Stimulated activated CD8-positive, alpha-beta memory T cell treated with anti-CD3 and anti-CD28 coated beads, Interleukin-2, amount 100 ng/mL, for 1 hour (primary cell): ENCODE measurements at regions not wholly inside any gene's neighbourhood (a gene's known extent, or its start where the extent isn't known, plus 50 kb on each side); places are given as distances from the start of the nearest gene placed in this dataset.

Experiments used
- DNase-seq, 2 donors: peaks; one replicate each; pipeline ENCODE4 v3.0.0-alpha.2; 2020; ENCODE audit warnings: low read depth in 2 of 2

DNA sequence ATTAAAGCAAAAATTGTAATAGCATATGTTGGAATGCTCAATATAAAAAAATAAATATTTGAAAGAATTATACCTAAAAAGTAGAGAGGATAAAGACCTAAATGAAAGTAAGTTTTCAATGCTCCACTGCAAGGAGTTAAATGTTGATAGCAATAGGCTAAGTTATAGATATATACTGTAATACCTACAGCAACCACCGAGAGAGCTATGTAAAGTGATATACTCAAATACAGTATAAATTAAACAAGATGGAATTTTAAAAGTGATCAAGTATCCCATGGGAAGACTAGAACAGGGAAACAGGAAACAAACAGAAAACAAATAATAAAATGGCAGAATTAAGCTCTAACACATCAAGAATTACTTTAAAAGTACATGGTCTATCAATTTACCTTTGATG lies 73.9 kb downstream of the CASP3 start:
- DNase-seq: no peak

DNA sequence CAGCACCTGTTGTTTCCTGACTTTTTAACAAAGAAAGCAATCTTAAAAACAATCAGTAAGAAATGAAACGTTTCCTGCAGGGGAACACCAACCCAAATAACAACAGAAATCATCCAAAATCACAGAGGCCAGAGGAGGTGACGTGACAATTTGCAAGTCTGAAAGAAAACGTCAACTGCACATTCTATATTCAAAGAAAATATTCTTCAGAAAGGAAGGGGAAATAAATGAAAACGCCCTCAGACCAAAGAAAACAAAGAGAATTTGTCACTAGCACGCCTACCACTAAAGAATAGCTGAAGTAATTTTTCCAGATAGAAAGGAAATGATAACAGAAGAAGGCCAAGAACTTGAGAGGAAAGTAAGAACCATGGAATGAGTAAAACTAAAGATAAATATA lies 74.4 kb downstream of the CASP3 start:
- DNase-seq: no peak

GRCh38 chr4:184573701-184574100 lies 75.5 kb downstream of the CASP3 start:
- no peak for DNase-seq

- no peak for DNase-seq
Observed at GRCh38 chr4:184568770-184569169, 80.5 kb downstream of the CASP3 start.

- no peak for DNase-seq
Observed at GRCh38 chr4:184563621-184564020, 85.6 kb downstream of the CASP3 start.

DNA sequence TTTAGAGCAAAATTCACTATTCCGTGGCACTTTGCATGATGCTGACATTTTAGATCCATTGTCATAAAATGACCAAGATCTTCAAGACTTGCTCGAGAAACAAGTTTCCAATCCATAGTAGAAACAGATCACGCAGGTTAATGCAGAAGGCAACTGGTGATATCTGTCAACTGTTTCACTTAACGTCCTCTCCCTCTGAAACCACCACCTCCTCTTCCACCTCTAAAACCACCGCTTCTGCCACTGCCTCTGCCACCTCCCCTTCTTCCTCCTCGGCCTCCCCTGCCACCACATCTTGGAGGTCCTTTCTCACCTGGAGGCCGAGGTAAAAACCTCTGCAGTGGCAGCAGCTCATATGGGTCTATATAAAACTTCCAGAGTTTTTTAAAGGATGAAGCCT lies 84.6 kb upstream of the IRF2 start:
- no peak for DNase-seq

- no peak for DNase-seq
Observed at GRCh38 chr4:184553891-184554290, 79.5 kb upstream of the IRF2 start.

DNA sequence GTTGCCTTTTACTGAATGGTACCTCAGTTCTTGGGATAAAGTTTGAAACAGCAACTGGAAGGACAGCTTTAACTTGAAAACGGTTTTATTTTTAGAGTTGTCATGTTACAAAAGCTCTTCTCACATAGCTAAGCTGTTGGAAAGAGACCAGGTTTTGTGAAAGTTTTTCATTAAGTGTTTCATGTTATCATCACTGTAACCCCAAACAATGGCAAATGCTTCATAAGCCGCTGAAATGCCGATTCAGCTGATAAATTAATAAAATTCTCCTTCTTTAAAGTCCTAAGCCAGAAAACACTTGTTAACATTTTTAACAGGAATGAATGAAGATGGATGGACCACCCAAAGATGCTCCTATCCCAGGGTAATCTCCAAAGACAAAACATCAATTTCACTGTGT lies 76.1 kb upstream of the IRF2 start:
- DNase-seq: no peak

DNA sequence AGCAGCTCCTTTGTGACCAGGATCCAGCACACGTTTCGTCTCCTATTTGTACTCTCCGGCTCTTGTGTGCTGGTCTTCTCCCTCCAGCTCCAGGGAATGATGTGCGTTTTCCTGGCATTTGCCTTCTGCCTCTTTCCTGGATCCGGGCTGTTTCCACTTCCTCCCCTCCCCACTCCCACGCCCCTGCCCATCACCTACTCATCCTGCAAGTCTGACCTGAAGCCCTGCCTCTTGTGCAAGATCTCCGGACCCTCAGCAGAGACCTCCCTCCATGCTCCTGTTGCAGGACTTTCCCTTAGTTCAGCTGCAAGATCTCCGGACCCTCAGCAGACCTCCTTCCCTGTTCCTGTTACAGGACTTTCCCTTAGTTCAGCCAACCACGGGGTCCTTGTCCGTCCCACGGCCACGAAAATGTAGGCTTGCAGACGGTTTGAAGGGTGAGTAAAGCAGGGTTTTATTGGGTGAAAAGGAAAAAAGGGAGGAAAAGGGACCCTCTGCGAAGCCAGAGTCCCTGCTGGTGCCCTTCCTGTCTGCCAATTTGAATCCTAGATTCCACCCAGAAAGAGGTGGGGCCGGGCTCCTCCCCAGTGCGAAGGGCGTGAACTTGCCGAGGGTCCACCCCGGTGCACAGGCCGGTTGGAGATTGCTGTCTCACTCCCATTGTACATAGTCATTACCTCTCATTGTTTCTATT lies 74.4 kb upstream of the IRF2 start:
- no peak for DNase-seq

- DNase-seq: no peak
Observed at GRCh38 chr4:184548316-184548647, 73.9 kb upstream of the IRF2 start.

- DNase-seq: no peak
Observed at GRCh38 chr4:184544788-184545409, 70.5 kb upstream of the IRF2 start.

DNA sequence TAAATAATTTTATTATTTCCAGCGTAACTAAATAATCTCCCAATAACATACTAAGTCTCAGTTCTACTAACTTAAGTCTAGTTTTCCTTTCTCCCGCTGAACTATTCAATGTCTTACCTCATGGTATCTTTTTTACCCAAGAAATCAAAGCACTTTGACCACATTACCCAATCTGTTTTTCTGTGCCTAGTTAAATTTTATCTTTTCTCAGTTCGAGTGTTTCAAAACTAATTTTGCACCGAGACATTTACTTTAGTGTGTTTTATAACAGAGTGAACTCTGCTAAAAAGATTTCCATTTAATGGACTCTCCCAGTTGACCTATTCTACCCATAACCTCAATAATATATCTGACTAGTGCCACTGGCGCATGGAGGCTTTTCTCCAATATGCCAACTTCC lies 67.6 kb upstream of the IRF2 start:
- no peak for DNase-seq

- no peak for DNase-seq
Observed at GRCh38 chr4:184540307-184540706, 66.0 kb upstream of the IRF2 start.

- peak; percentile 23 to 30 for DNase-seq
Observed at GRCh38 chr4:184538023-184538599, 63.8 kb upstream of the IRF2 start.

GRCh38 chr4:184537269-184538022 lies 63.1 kb upstream of the IRF2 start:
- peak; percentile 87 to 92 for DNase-seq

- no peak for DNase-seq
Observed at GRCh38 chr4:184536881-184537248, 62.5 kb upstream of the IRF2 start.

- DNase-seq: no peak
Observed at GRCh38 chr4:184536065-184536880, 61.9 kb upstream of the IRF2 start.

DNA sequence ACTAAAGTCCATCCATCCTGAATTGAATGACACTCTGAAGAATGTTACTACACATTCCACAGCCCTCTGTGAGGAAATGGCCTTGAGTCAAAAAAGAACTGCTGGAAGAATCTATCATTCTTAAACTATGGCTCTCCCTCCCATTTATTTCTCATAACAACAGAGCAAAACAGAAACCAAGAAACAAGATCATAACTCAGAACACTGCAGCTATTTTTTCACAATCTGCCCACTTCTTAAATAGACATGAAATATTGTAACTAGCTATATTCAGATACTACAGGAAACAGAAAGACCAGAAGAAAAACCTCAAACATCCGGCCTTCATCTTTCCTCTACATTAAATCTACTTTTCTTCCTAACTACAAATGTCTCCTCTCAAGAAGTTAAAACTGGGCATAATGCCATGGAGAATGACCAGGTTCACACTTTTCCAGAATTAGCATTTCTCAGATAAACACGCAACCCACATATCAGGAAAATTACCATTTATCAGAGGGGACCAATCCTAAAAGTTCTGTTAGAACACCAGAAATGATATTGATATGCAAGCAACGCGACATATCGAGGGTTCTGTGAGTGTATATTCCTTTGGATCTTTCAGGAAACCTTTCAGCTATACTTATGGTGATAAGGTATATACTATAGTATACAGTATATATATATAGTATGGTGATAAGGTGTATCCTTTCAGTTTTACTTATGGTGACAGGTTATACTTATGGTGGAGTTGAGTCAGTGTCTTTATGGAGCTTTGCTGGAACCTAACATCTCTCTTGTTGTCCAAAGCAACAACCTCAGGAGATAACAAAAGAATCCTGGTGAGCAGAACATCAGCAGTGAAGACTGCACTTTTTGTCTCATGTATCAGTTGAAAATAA lies 60.4 kb upstream of the IRF2 start:
- no peak for DNase-seq

DNA sequence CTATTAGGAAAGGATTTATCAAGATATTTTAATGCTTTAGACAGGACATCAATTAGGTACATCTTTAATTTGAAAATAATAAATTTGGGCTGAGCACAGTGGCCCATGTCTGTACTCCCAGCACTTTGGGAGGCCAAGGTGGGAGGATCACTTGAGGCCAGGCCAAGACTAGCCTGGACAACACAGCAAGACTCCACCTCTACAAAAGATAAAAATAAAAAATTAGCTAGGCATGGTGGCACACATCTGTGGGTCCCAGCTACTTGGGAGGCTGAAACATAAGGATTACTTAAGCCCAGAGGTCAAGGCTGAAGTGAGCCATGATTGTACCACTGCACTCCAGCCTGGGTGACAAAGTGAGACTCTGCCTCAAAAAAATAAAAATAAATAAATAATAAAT lies 59.6 kb upstream of the IRF2 start:
- no peak for DNase-seq

- DNase-seq: no peak
Observed at GRCh38 chr4:184531008-184531407, 56.7 kb upstream of the IRF2 start.

- DNase-seq: no peak
Observed at GRCh38 chr4:184529283-184529682, 54.9 kb upstream of the IRF2 start.
